Left ventricle myocardium inferior (tissue), 1 donor: ENCODE measurements at regions not wholly inside any gene's neighbourhood (a gene's known extent, or its start where the extent isn't known, plus 50 kb on each side); places are given as distances from the start of the nearest gene placed in this dataset.

Experiments
- DNase-seq: peaks from one replicate; pipeline ENCODE4 v3.0.0-alpha.2; 2020
- H3K27ac ChIP-seq: fragments of 200-600 bp; replicated peaks from 2 replicates; pipeline ENCODE4 v1.8.0; 2021
- H3K27me3 ChIP-seq: fragments of 200-600 bp; 2 replicates; pipeline ENCODE4 v1.8.0; 2021; ENCODE audit warnings: low read depth
- H3K36me3 ChIP-seq: fragments of 200-600 bp; 2 replicates; pipeline ENCODE4 v1.8.0; 2021
- H3K4me1 ChIP-seq: fragments of 200-600 bp; 2 replicates; pipeline ENCODE4 v1.8.0; 2021
- H3K4me3 ChIP-seq: fragments of 200-600 bp; 2 replicates; pipeline ENCODE4 v1.8.0; 2021; ENCODE audit warnings: mild to moderate bottlenecking, moderate library complexity
- H3K9me3 ChIP-seq: fragments of 200-600 bp; replicated peaks from 2 replicates; pipeline ENCODE4 v1.8.0; 2021
- intact Hi-C: fragments of 100-400 bp; cut with micrococcal nuclease; formaldehyde crosslinking; loops from one replicate; pipeline ENCODE4 v1.11.0; 2022
- TF ChIP-seq, protein P1 (sequence below): fragments of 200-600 bp; IDR thresholded peaks from 2 replicates; pipeline ENCODE4 v1.8.0; 2021; ENCODE audit warnings: antibody characterized with exemption, mild to moderate bottlenecking, borderline replicate concordance
- donor health status: DM: no; HTN: yes; CAD: no; lungs with severe emphysema.

GRCh38 chr20:24395151-24395550, 74.3 kb upstream of the SYNDIG1 start:
- Histone ChIP-seq H3K4me3 (no peak overlapping the region), H3K4me1 (no peaks in the 10 kb centered on the region), H3K36me3 (no peaks in the 10 kb centered on the region), H3K27me3 (peaks cover 47% of the 10 kb centered on the region), H3K9me3 (peaks cover 19% of the 10 kb centered on the region), H3K27ac (no peak overlapping the region)
- no peak for DNase-seq
- TF ChIP-seq, protein P1, sequence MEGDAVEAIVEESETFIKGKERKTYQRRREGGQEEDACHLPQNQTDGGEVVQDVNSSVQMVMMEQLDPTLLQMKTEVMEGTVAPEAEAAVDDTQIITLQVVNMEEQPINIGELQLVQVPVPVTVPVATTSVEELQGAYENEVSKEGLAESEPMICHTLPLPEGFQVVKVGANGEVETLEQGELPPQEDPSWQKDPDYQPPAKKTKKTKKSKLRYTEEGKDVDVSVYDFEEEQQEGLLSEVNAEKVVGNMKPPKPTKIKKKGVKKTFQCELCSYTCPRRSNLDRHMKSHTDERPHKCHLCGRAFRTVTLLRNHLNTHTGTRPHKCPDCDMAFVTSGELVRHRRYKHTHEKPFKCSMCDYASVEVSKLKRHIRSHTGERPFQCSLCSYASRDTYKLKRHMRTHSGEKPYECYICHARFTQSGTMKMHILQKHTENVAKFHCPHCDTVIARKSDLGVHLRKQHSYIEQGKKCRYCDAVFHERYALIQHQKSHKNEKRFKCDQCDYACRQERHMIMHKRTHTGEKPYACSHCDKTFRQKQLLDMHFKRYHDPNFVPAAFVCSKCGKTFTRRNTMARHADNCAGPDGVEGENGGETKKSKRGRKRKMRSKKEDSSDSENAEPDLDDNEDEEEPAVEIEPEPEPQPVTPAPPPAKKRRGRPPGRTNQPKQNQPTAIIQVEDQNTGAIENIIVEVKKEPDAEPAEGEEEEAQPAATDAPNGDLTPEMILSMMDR: no peak
- intact Hi-C loops: no loop called here

- Histone ChIP-seq H3K27ac (no peak overlapping the region), H3K27me3 (peaks cover 57% of the 10 kb centered on the region), H3K9me3 (peaks cover 19% of the 10 kb centered on the region), H3K4me3 (no peak overlapping the region), H3K4me1 (no peaks in the 10 kb centered on the region), H3K36me3 (no peaks in the 10 kb centered on the region)
- intact Hi-C loops: no loop called here
- DNase-seq: no peak
- TF ChIP-seq, protein P1: no peak
These were observed 75.5 kb upstream of the SYNDIG1 start for GRCh38 chr20:24393903-24394302.

- no peaks in the 10 kb centered on the region for H3K36me3 ChIP-seq
- H3K4me1 ChIP-seq: no peaks in the 10 kb centered on the region
- H3K27ac ChIP-seq: no peak overlapping the region
- intact Hi-C loops: no loop called here
- peaks cover 57% of the 10 kb centered on the region for H3K27me3 ChIP-seq
- peaks cover 8% of the 10 kb centered on the region for H3K9me3 ChIP-seq
- no peak for DNase-seq
- TF ChIP-seq, protein P1: no peak
- no peak overlapping the region for H3K4me3 ChIP-seq
These were observed 76.8 kb upstream of the SYNDIG1 start for GRCh38 chr20:24392612-24393011.

GRCh38 chr20:24389686-24390085, 79.7 kb upstream of the SYNDIG1 start:
- Histone ChIP-seq H3K27ac (no peak overlapping the region), H3K4me1 (no peaks in the 10 kb centered on the region), H3K9me3 (no peaks in the 10 kb centered on the region), H3K4me3 (no peak overlapping the region), H3K27me3 (peaks cover 52% of the 10 kb centered on the region), H3K36me3 (no peaks in the 10 kb centered on the region)
- intact Hi-C loops: no loop called here
- TF ChIP-seq, protein P1: no peak
- DNase-seq: no peak

DNA sequence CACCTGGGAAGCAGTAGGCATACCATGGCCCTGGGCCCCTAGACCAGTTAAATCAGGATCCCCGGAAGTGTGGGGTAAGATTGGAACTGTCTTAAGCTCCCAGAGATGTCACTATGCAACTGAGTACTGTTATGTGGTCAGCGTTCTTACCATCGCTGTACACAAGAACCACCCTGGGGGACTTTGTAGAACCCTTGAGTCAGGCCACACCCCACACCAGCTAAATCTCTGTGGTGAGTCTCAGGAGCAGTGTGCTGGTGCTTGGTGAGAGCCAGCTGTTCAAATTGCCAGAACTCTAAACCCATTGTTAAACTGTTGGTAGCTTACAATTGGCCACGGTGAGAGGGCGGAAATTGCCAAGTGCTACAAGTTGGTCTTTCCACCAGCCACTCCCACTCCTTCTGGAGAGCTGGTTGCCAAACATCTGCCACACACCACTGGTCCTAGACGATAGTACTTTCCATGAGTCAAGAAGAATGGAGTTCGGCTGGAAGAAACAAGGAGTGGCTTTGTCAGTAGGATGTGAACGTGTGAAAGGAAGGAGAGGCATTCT, 80.5 kb upstream of the SYNDIG1 start:
- DNase-seq: no peak
- Histone ChIP-seq H3K27me3 (peaks cover 44% of the 10 kb centered on the region), H3K4me1 (no peaks in the 10 kb centered on the region), H3K36me3 (no peaks in the 10 kb centered on the region), H3K9me3 (no peaks in the 10 kb centered on the region), H3K27ac (no peak overlapping the region), H3K4me3 (no peak overlapping the region)
- TF ChIP-seq, protein P1: no peak
- intact Hi-C loops: no loop called here
